ENCODE measurements at regions not wholly inside any gene's neighbourhood (a gene's known extent, or its start where the extent isn't known, plus 50 kb on each side); places are given as distances from the start of the nearest gene placed in this dataset.

- DNase-seq (ENCODE audit: unreplicated experiment): no peak
- no peaks in the 10 kb centered on the region for H3K36me3 Mint-ChIP-seq (ENCODE audit: insufficient read depth, unreplicated experiment)
- POLR2A ChIA-PET: no interaction called here
- no peak overlapping the region for H3K27ac Mint-ChIP-seq (ENCODE audit: low read depth, unreplicated experiment)
- CTCF ChIA-PET: no interaction called here
- no peaks in the 10 kb centered on the region for H3K27me3 Mint-ChIP-seq (ENCODE audit: insufficient read depth, unreplicated experiment)
- BruUV-seq (replicated peaks): no TSS peak
- TF ChIP-seq, protein P1, sequence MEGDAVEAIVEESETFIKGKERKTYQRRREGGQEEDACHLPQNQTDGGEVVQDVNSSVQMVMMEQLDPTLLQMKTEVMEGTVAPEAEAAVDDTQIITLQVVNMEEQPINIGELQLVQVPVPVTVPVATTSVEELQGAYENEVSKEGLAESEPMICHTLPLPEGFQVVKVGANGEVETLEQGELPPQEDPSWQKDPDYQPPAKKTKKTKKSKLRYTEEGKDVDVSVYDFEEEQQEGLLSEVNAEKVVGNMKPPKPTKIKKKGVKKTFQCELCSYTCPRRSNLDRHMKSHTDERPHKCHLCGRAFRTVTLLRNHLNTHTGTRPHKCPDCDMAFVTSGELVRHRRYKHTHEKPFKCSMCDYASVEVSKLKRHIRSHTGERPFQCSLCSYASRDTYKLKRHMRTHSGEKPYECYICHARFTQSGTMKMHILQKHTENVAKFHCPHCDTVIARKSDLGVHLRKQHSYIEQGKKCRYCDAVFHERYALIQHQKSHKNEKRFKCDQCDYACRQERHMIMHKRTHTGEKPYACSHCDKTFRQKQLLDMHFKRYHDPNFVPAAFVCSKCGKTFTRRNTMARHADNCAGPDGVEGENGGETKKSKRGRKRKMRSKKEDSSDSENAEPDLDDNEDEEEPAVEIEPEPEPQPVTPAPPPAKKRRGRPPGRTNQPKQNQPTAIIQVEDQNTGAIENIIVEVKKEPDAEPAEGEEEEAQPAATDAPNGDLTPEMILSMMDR (IDR thresholded peaks at IDR 0.05; ENCODE audit: unreplicated experiment): no peak
- H3K4me3 Mint-ChIP-seq (ENCODE audit: unreplicated experiment): no peak overlapping the region
- intact Hi-C loops (cut with micrococcal nuclease): no loop called here
- no peaks in the 10 kb centered on the region for H3K9me3 Mint-ChIP-seq (ENCODE audit: unreplicated experiment)
- no peaks in the 10 kb centered on the region for H3K4me1 Mint-ChIP-seq (ENCODE audit: insufficient read depth, unreplicated experiment)
Observed at GRCh38 chr6:82779041-82779440, 286.6 kb downstream of the UBE3D start.

DNA sequence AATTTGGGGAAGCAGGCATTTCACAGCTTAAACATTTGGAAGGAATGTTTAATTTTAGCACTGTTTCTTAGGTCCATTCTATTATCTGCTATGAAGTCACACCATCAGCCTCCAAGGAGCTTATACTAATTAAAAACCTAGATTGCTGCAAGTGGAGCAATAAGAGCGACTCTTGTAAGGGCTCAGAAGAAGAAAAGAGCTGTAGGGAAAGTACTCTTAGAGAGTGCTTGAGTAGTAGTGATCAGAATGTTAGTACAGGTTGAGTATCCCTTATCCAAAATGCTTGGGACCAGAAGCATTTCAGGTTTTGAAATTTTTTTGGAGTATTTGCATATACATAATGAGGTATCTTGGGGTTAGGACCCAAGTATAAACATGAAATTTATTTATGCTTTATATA lies 285.3 kb downstream of the UBE3D start:
- Mint-ChIP-seq H3K27me3 (ENCODE audit: insufficient read depth, unreplicated experiment) (no peaks in the 10 kb centered on the region), H3K4me3 (ENCODE audit: unreplicated experiment) (no peak overlapping the region), H3K27ac (ENCODE audit: low read depth, unreplicated experiment) (no peak overlapping the region), H3K4me1 (ENCODE audit: insufficient read depth, unreplicated experiment) (no peaks in the 10 kb centered on the region), H3K36me3 (ENCODE audit: insufficient read depth, unreplicated experiment) (no peaks in the 10 kb centered on the region), H3K9me3 (ENCODE audit: unreplicated experiment) (no peaks in the 10 kb centered on the region)
- no peak for DNase-seq (ENCODE audit: unreplicated experiment)
- CTCF ChIA-PET: interaction anchor here (1.7 kb wide), 1 partner anchor 9 kb away, joined by 3 read pairs; no protein-coding TSS in a partner anchor
- POLR2A ChIA-PET: no interaction called here
- intact Hi-C loops (cut with micrococcal nuclease): no loop called here
- no TSS peak for BruUV-seq (replicated peaks)
- TF ChIP-seq, protein P1 (IDR thresholded peaks at IDR 0.05; ENCODE audit: unreplicated experiment): no peak

DNA sequence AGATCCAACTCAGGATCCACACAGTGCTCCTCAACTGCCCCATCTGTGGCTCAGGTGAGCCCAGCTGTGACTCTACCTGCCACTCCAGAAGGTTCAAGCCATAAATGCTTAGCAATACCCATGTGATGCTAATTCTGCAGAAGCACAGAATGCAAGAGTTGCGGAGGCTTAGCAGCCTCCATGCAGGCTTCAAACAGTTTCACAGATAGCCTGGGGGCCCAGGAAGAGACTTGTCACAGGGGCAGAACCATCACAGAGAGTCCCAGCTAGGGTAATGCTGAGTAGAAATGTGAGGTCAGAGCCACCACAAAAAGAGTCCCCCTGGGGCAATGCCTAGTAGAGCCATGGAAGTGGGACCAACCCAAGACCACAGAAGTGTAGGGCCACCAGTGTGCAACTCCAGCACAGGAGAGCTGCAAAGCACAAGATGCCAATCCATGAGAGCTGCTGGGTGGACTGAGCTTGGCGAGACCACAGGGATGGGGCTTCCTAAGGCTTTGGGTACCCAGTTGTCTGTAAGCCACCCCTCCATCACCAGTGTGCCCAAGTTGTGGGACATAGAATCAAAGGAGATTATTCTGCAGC lies 283.9 kb downstream of the UBE3D start:
- H3K4me1 Mint-ChIP-seq (ENCODE audit: insufficient read depth, unreplicated experiment): no peaks in the 10 kb centered on the region
- BruUV-seq (replicated peaks): no TSS peak

DNA sequence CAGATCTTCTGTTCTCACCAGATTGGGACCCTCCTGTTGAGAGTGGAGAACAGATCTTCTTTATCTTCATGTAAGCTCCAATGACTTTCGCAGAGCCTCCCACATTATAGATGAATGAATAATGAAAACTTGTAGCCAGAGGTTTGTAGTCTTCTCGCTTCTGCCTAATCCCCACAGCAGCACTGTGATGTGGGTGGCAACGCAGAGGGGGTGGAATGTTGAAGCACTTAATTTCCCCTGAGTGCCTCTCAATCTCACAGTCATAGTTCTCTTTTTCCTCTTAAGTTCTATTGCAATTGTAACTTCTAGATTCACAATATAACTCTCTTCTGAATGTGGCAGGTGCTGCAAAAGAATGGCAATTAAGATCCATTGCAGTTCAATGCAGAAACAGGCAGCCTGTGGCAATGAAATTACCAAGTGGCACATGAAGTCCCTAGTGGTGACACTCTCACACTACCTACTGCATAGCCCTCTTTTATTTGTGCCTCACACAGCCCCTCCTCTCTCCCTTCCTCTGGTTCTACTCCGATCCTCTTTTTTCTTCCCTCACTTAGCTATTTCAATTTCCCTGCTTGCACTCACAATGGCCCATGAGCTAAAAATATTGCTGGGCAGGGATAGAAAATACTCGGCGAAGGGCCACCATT lies 281.9 kb downstream of the UBE3D start:
- no peaks in the 10 kb centered on the region for H3K9me3 Mint-ChIP-seq (ENCODE audit: unreplicated experiment)
- H3K4me3 Mint-ChIP-seq (ENCODE audit: unreplicated experiment): no peak overlapping the region
- BruUV-seq (replicated peaks): no TSS peak
- H3K4me1 Mint-ChIP-seq (ENCODE audit: insufficient read depth, unreplicated experiment): no peaks in the 10 kb centered on the region
- TF ChIP-seq, protein P1 (IDR thresholded peaks at IDR 0.05; ENCODE audit: unreplicated experiment): no peak
- no peaks in the 10 kb centered on the region for H3K36me3 Mint-ChIP-seq (ENCODE audit: insufficient read depth, unreplicated experiment)
- DNase-seq (ENCODE audit: unreplicated experiment): no peak
- ChIA-PET CTCF (interaction anchor here (0.5 to 0.6 kb wide), 2 partner anchors 28 to 177 kb away, joined by 3 read pairs; no protein-coding TSS in a partner anchor), POLR2A (no interaction called here)
- no peak overlapping the region for H3K27ac Mint-ChIP-seq (ENCODE audit: low read depth, unreplicated experiment)
- intact Hi-C loops (cut with micrococcal nuclease): no loop called here
- no peaks in the 10 kb centered on the region for H3K27me3 Mint-ChIP-seq (ENCODE audit: insufficient read depth, unreplicated experiment)

More for the DNA sequence above, 283.9 kb downstream of the UBE3D start:
- ChIA-PET POLR2A (interaction anchor here (0.8 kb wide), 1 partner anchor 37 kb away, joined by 3 read pairs; no protein-coding TSS in a partner anchor), CTCF (interaction anchor here (1.7 kb wide), 1 partner anchor 7 kb away, joined by 3 read pairs; no protein-coding TSS in a partner anchor)
- intact Hi-C loops (cut with micrococcal nuclease): no loop called here
- Mint-ChIP-seq H3K36me3 (ENCODE audit: insufficient read depth, unreplicated experiment) (no peaks in the 10 kb centered on the region), H3K27me3 (ENCODE audit: insufficient read depth, unreplicated experiment) (no peaks in the 10 kb centered on the region), H3K9me3 (ENCODE audit: unreplicated experiment) (no peaks in the 10 kb centered on the region), H3K27ac (ENCODE audit: low read depth, unreplicated experiment) (no peak overlapping the region), H3K4me3 (ENCODE audit: unreplicated experiment) (no peak overlapping the region)
- no peak for DNase-seq (ENCODE audit: unreplicated experiment)
- TF ChIP-seq, protein P1 (IDR thresholded peaks at IDR 0.05; ENCODE audit: unreplicated experiment): no peak
